Suppressor macrophage treated with lipopolysaccharide for 1 hour (primary cell): ENCODE measurements at regions not wholly inside any gene's neighbourhood (a gene's known extent, or its start where the extent isn't known, plus 50 kb on each side); places are given as distances from the start of the nearest gene placed in this dataset.

Source experiments
- DNase-seq, 3 donors: peaks; one replicate each; pipeline ENCODE4 v3.0.0-alpha.2; 2020 to 2022

GRCh38 chr15:88312941-88313579 lies 56.5 kb upstream of the NTRK3 start:
- DNase-seq: no peak

GRCh38 chr15:88309363-88309762 lies 52.8 kb upstream of the NTRK3 start:
- DNase-seq: no peak

GRCh38 chr15:88307344-88307743 lies 50.8 kb upstream of the NTRK3 start:
- DNase-seq: no peak
